Mesothelial cell of epicardium (in vitro differentiated cells): ENCODE measurements at regions not wholly inside any gene's neighbourhood (a gene's known extent, or its start where the extent isn't known, plus 50 kb on each side); places are given as distances from the start of the nearest gene placed in this dataset.

Experiments used
- DNase-seq, 2 experiments: peaks; one replicate each; pipeline ENCODE4 v3.0.0; 2021; ENCODE audit warnings: low spot score in 2 of 2; ENCODE audit not compliant: unreplicated experiment in 2 of 2
- H3K27ac Mint-ChIP-seq: 2 replicates; pipeline ENCODE4 v1.8.0; 2021; ENCODE audit warnings: mixed read lengths
- H3K27me3 Mint-ChIP-seq: 2 replicates; pipeline ENCODE4 v1.8.0; 2021; ENCODE audit warnings: low read depth, mixed read lengths
- H3K36me3 Mint-ChIP-seq: 2 replicates; pipeline ENCODE4 v1.8.0; 2021; ENCODE audit warnings: mixed read lengths
- H3K4me1 Mint-ChIP-seq: 2 replicates; pipeline ENCODE4 v1.8.0; 2021; ENCODE audit warnings: mixed read lengths
- H3K4me3 Mint-ChIP-seq: 2 replicates; pipeline ENCODE4 v1.8.0; 2021; ENCODE audit warnings: mild to moderate bottlenecking, moderate library complexity, mixed read lengths
- H3K9me3 Mint-ChIP-seq: 2 replicates; pipeline ENCODE4 v1.8.0; 2021; ENCODE audit warnings: mixed read lengths
- TF ChIP-seq, protein P1 (sequence below): fragments of 200-600 bp; sonication (generic); IDR thresholded peaks from one replicate; pipeline ENCODE4 v1.5.0; 2021; ENCODE audit warnings: antibody characterized with exemption; ENCODE audit not compliant: unreplicated experiment

DNA sequence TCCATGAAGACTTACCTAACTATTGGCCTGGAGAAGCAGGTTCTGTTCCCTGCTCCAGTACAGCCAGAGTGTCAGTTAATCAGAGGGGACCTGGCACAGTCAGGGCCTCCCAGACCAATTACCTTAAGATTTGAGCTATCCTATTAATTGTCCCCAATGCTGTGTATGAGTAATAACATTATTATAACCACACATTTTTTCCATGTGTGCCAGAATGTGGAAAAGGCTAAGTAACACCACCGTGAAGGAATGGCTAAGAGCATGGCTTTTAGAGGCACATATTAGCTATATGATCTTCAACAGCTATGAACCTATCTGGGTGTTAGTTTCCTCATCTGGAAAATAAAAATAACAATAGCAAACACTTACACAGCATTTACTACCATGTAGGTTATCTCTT lies 111.1 kb upstream of the RAP1B start:
- Mint-ChIP-seq H3K4me1 (peaks cover 29% of the 10 kb centered on the region), H3K4me3 (no peak overlapping the region), H3K27ac (no peak overlapping the region), H3K27me3 (no peaks in the 10 kb centered on the region), H3K36me3 (no peaks in the 10 kb centered on the region), H3K9me3 (no peaks in the 10 kb centered on the region)
- DNase-seq: no peak
- TF ChIP-seq, protein P1, sequence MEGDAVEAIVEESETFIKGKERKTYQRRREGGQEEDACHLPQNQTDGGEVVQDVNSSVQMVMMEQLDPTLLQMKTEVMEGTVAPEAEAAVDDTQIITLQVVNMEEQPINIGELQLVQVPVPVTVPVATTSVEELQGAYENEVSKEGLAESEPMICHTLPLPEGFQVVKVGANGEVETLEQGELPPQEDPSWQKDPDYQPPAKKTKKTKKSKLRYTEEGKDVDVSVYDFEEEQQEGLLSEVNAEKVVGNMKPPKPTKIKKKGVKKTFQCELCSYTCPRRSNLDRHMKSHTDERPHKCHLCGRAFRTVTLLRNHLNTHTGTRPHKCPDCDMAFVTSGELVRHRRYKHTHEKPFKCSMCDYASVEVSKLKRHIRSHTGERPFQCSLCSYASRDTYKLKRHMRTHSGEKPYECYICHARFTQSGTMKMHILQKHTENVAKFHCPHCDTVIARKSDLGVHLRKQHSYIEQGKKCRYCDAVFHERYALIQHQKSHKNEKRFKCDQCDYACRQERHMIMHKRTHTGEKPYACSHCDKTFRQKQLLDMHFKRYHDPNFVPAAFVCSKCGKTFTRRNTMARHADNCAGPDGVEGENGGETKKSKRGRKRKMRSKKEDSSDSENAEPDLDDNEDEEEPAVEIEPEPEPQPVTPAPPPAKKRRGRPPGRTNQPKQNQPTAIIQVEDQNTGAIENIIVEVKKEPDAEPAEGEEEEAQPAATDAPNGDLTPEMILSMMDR: no peak

DNA sequence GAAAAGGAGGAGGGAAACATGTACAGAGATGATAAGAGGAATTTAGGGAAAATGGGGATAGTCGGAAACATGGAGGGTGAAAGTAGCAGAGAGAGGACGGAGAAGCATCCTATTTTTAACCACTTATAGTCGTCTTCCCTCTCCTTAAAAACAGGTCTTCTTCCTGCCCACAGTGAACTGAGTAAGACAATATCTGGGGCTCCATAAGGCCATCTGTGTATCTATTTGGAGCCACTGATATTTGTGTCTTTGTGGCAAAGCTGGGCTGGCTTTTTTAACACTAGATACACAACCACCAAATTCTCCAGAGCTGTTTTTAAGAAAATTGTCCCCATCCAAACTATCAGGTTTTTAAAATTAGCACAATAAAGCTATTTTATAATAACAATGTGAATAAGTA lies 109.5 kb upstream of the RAP1B start:
- H3K27ac Mint-ChIP-seq: no peak overlapping the region
- no peak overlapping the region for H3K4me3 Mint-ChIP-seq
- TF ChIP-seq, protein P1: no peak
- DNase-seq: no peak
- no peaks in the 10 kb centered on the region for H3K9me3 Mint-ChIP-seq
- no peaks in the 10 kb centered on the region for H3K36me3 Mint-ChIP-seq
- H3K27me3 Mint-ChIP-seq: no peaks in the 10 kb centered on the region
- peaks cover 19% of the 10 kb centered on the region for H3K4me1 Mint-ChIP-seq

DNA sequence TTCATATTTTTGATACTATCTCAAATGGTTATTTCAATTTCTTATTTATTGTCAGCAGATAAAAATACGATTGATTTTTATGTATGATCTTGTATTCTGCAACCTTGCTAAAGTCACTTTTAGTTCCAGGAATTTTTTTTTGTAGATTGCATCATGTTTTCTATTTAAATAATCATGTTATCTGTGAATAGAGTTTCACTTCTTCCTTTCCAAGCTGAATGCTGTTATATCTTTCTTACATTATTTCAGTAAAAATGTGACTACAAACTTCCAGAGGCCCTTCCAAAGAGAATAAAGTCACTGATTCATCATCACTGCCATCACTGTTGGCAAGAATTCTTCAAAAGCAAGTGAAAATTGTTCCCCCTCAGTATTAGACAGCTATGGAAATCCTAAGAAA lies 104.7 kb upstream of the RAP1B start:
- Mint-ChIP-seq H3K9me3 (peaks cover 3% of the 10 kb centered on the region), H3K27ac (no peak overlapping the region), H3K36me3 (no peaks in the 10 kb centered on the region), H3K4me3 (no peak overlapping the region), H3K4me1 (no peaks in the 10 kb centered on the region), H3K27me3 (no peaks in the 10 kb centered on the region)
- no peak for DNase-seq
- TF ChIP-seq, protein P1: no peak

DNA sequence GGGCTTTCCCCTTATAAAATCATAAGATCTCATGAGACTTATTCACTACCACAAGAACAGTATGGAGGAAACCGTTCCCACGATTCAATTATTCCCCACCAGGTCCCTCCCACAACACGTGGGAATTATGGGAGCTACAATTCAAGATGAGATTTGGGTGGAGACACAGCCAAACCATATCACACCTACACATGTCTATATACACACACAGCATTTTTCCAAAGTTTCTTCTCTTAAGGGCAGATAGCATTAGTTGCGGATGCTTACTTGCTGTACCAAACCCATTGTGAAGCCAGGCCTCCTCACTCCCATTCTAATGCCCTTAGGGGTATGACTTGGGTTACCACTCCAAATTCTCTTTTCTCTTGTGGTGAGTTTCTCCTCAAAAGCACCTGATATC lies 104.1 kb upstream of the RAP1B start:
- H3K9me3 Mint-ChIP-seq: peaks cover 3% of the 10 kb centered on the region
- no peaks in the 10 kb centered on the region for H3K4me1 Mint-ChIP-seq
- no peaks in the 10 kb centered on the region for H3K36me3 Mint-ChIP-seq
- DNase-seq: no peak
- no peak overlapping the region for H3K4me3 Mint-ChIP-seq
- H3K27ac Mint-ChIP-seq: no peak overlapping the region
- H3K27me3 Mint-ChIP-seq: no peaks in the 10 kb centered on the region
- TF ChIP-seq, protein P1: no peak

DNA sequence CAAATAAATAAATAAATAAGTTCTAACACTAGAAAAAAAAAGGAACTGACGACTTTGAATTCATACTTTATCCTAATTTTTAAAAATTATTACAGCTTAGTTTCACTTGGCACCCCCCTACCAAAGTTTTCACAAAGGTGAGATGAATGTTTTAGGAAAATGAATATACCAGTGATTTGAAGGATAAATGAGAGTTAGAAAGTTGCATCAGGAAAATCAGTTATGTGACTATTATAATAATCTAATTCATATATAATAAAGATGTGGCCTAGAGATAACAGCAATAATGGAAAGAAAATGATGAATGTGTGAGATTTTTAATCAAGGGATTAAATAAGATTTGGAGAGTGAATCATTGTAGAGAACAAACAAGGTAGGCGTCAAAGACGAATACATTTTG lies 103.0 kb upstream of the RAP1B start:
- TF ChIP-seq, protein P1: no peak
- H3K4me1 Mint-ChIP-seq: no peaks in the 10 kb centered on the region
- H3K27me3 Mint-ChIP-seq: no peaks in the 10 kb centered on the region
- DNase-seq: no peak
- H3K36me3 Mint-ChIP-seq: peaks cover under 1% of the 10 kb centered on the region
- H3K27ac Mint-ChIP-seq: no peak overlapping the region
- H3K9me3 Mint-ChIP-seq: peaks cover 3% of the 10 kb centered on the region
- H3K4me3 Mint-ChIP-seq: no peak overlapping the region

DNA sequence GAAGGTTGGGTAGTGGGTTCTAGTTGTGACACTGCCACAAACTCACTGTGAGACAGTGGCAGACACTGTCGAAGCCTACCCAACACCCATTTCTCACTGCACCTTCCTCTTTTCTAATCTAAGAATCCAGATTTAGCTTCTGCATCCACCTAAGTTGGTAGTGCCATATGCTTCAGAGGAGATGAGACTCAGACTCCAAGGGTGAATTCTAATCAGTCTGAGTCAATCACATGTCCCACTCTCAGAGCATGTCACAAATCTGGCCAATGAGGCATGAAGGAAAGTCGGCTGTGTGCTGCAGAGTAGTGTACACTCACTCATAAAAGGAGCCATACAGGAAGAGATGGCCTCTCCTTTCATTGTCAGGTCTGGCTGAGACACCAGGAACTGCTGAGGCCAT lies 102.1 kb upstream of the RAP1B start:
- Mint-ChIP-seq H3K9me3 (peaks cover 3% of the 10 kb centered on the region), H3K27me3 (no peaks in the 10 kb centered on the region), H3K4me1 (no peaks in the 10 kb centered on the region), H3K36me3 (peaks cover 2% of the 10 kb centered on the region), H3K4me3 (no peak overlapping the region), H3K27ac (no peak overlapping the region)
- no peak for DNase-seq
- TF ChIP-seq, protein P1: no peak
